ENCODE measurements at regions not wholly inside any gene's neighbourhood (a gene's known extent, or its start where the extent isn't known, plus 50 kb on each side); places are given as distances from the start of the nearest gene placed in this dataset.

- TF ChIP-seq CTCF (IDR thresholded peaks at IDR 0.05) (no peak), EZH2 (IDR thresholded peaks at IDR 0.05; ENCODE audit: borderline replicate concordance, insufficient read depth, low read depth, low read length, poor library complexity, severe bottlenecking) (no peak)
- H3K9me3 ChIP-seq (ENCODE audit: control extremely low read depth in 1 of 3, control insufficient read depth in 2 of 3, insufficient read depth in 1 of 3, low read length in 2 of 3), result no peaks in the 10 kb centered on the region
- H3K36me3 ChIP-seq (replicated peaks in 1 of 2; ENCODE audit: control extremely low read depth in 1 of 2, control insufficient read depth in 1 of 2, extremely low read depth in 1 of 2, insufficient read depth in 2 of 2, low read length in 1 of 2), result peaks cover 5 to 34% of the 10 kb centered on the region in 2 experiments
- DNase-seq (peak; percentile 45), ATAC-seq (ENCODE audit: low read depth) (peak; percentile 39)
- POLR2A ChIA-PET, result no interaction called here
- H3K4me1 ChIP-seq (ENCODE audit: control insufficient read depth in 2 of 2, insufficient read depth in 2 of 2, low read length in 2 of 2), result peaks cover 25 to 52% of the 10 kb centered on the region in 2 donors
- H3K4me3 Mint-ChIP-seq, result peak overlapping the region; percentile 37
- CTCF ChIA-PET, result no interaction called here
- H3K79me2 ChIP-seq (ENCODE audit: control insufficient read depth, insufficient read depth, low read length), result peaks cover 98% of the 10 kb centered on the region
- no peaks in the 10 kb centered on the region for H3K27me3 ChIP-seq (replicated peaks in 1 of 4; ENCODE audit: control extremely low read depth in 1 of 4, control insufficient read depth in 3 of 4, insufficient read depth in 4 of 4, low read length in 3 of 4)
- intact Hi-C loops (cut with micrococcal nuclease), result no loop called here
- no peak overlapping the region for H3K4me3 ChIP-seq (ENCODE audit: control extremely low read depth in 1 of 5, extremely low read depth in 1 of 5, insufficient read depth in 1 of 5, low read depth in 2 of 5, low read length in 4 of 5)
- H3K9ac ChIP-seq (ENCODE audit: low read length), result no peak overlapping the region
- 84% methylated on average over 11 of the region's 14 CpGs for WGBS (ENCODE audit: insufficient coverage)
- peak overlapping the region in 1 of 2 donors; percentile 60 for H3K27ac ChIP-seq (ENCODE audit: low read length in 2 of 2)
- H3K4me2 ChIP-seq (replicated peaks; ENCODE audit: low read depth, low read length, poor library complexity, severe bottlenecking), result no peak overlapping the region
- H3K9me3 Mint-ChIP-seq (ENCODE audit: insufficient read depth), result no peaks in the 10 kb centered on the region
- peaks cover 59% of the 10 kb centered on the region for H3K4me1 Mint-ChIP-seq
- H3K27ac Mint-ChIP-seq, result no peak overlapping the region
- H2AFZ ChIP-seq (ENCODE audit: insufficient read depth, low read depth, low read length, poor library complexity, severe bottlenecking), result no peak overlapping the region
- no peaks in the 10 kb centered on the region for H3K27me3 Mint-ChIP-seq
- peaks cover 38% of the 10 kb centered on the region for H4K20me1 ChIP-seq (ENCODE audit: control insufficient read depth, insufficient read depth, low read length, poor library complexity, severe bottlenecking)
These were observed 217.4 kb upstream of the KLF14 start for GRCh38 chr7:130951303-130951975.

All from B cell (primary cell).